Tibial artery (tissue), 4 donors: ENCODE measurements at regions not wholly inside any gene's neighbourhood (a gene's known extent, or its start where the extent isn't known, plus 50 kb on each side); places are given as distances from the start of the nearest gene placed in this dataset.
"Not testable (repeated sequence)": the region's sequence is repeated elsewhere in the genome, so short reads cannot be mapped to it uniquely, and the experiment has no call there.

ENCODE experiments used
- DNase-seq, 2 donors: peaks; one replicate each; pipeline ENCODE4 v3.0.0-alpha.2; 2019
- H3K27ac ChIP-seq, 2 donors: fragments of 200-600 bp; sonication (generic) in 1 of 2; 1 replicate in 1 of 2; 2 replicates in 1 of 2; pipeline ENCODE4 v1.5.1; 2018 to 2019; ENCODE audit warnings: mild to moderate bottlenecking in 1 of 2
- H3K27me3 ChIP-seq, 2 donors: fragments of 200-600 bp; sonication (generic) in 1 of 2; one replicate each; pipeline versions ENCODE4 v1.5.1 to v1.6.0; 2016 to 2019
- H3K36me3 ChIP-seq, 3 donors: fragments of 200-600 bp; sonication (generic) in 2 of 3; one replicate each; pipeline ENCODE4 v1.5.1; 2016 to 2019; ENCODE audit warnings: mild to moderate bottlenecking in 2 of 3
- H3K4me1 ChIP-seq, 4 donors: fragments of 200-600 bp; sonication (generic) in 2 of 4; 1 replicate in 3 of 4; 2 replicates in 1 of 4; pipeline ENCODE4 v1.5.1; 2016 to 2019
- H3K4me3 ChIP-seq, 2 donors: fragments of 200-600 bp; sonication (generic) in 1 of 2; 1 replicate in 1 of 2; 2 replicates in 1 of 2; pipeline ENCODE4 v1.5.1; 2018 to 2019; ENCODE audit warnings: mild to moderate bottlenecking in 2 of 2
- H3K9me3 ChIP-seq, 3 donors: fragments of 200-600 bp; sonication (generic) in 1 of 3; one replicate each; pipeline ENCODE4 v1.5.1; 2016 to 2019
- intact Hi-C: fragments of 100-400 bp; cut with DNase I; formaldehyde crosslinking; loops from one replicate; pipeline ENCODE4 v1.15.0; 2023; ENCODE audit warnings: low total_unique reads

DNA sequence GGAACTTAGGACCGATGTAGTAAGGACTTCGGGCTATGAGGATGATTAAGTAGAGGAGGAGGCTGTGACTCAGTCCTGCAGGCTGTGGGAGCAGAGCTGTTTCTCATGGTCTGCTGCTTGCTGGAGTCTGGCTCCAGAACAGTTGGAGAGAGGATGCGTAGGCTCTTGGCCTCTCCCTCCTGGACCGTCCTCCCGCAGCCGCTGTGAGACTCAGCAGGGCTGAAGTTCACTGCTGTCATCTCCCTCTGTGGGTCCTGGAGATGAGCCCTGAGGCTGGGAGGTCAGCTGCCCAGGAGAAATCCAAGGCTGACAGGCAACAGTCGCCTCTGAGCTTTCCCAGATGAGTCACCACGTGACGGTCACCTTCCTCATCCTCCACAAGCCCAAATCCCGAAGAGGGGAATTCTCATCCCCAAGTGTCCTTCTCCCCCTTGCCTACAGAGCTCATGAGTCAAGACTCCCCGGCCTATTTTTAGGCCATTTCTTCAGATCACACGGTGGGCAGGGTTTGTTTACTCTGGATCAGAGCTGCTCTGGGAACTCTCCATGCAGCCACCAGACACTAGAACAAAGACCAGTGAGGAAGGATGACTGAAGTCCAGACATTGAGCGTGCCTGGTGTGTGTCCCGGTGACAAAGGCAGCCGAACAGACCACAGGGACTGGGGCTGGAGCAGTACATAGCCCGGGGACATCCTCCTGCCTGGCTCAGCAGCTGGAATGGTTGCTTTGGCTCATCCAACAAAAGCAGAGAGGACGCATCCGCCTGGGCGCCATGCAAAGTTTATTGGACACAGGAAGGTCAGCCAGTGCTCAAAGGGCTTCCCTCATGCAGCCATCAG is 137.3 kb upstream of the ZNF469 start:
- H3K27me3 ChIP-seq, H3K9me3 ChIP-seq, H3K36me3 ChIP-seq, H3K4me3 ChIP-seq, intact Hi-C loops: not testable (repeated sequence)
- H3K4me1 ChIP-seq = peaks cover 0 to 35% (median 29%) of the 10 kb centered on the region in 4 donors
- DNase-seq = peak; percentile 88 to 92
- peak overlapping the region; percentile 71 to 76 for H3K27ac ChIP-seq

DNA sequence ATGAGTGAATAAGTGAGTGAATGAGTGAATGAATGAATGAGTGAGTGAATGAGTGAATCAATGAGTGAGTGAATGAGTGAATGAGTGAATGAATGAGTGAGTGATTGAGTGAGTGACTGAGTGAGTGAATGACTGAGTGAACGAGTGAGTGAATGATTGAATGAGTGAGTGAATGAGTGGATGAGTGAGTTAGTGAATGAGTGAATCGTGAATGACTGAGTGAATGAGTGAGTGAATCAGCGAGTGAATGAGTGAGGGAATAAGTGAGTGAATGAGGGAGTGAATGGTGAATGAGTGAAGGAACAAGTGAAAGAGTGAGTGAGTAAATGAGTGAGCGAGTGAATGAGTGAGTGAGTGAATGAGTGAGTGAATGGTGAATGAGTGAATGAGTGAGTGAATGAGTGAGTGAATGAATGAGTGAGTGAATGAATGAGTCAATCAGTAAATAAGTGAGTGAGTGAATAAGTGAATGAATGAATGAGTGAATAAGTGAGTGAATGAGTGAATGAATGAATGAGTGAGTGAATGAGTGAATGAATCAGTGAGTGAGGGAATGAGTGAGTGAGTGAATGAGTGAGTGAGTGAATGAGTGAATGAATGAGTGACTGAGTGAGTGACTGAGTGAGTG is 135.7 kb upstream of the ZNF469 start:
- H3K9me3 ChIP-seq, H3K36me3 ChIP-seq, DNase-seq, H3K27me3 ChIP-seq, H3K27ac ChIP-seq, H3K4me3 ChIP-seq, intact Hi-C loops: not testable (repeated sequence)
- H3K4me1 ChIP-seq = peaks cover 0 to 33% (median 25%) of the 10 kb centered on the region in 4 donors

DNA sequence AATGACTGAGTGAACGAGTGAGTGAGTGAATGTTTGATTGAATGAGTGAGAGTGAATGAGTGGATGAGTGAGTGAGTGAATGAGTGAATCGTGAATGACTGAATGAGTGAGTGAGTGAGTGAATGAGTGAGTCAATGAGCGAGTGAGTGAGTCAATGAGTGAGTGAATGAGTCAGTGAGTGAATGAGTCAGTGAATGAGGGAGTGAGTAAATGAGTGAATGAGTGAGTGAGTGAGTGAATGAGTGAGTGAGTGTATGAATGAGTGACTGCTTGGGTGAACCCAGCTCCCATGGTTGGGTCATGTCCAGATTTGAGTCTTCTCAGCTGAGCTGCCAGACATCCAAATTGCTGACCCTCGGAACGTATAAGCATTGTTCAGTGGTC is 135.2 kb upstream of the ZNF469 start:
- DNase-seq, H3K36me3 ChIP-seq, H3K4me3 ChIP-seq, H3K27me3 ChIP-seq, intact Hi-C loops, H3K9me3 ChIP-seq, H3K27ac ChIP-seq: not testable (repeated sequence)
- H3K4me1 ChIP-seq = peaks cover 0 to 28% (median 20%) of the 10 kb centered on the region in 4 donors

DNA sequence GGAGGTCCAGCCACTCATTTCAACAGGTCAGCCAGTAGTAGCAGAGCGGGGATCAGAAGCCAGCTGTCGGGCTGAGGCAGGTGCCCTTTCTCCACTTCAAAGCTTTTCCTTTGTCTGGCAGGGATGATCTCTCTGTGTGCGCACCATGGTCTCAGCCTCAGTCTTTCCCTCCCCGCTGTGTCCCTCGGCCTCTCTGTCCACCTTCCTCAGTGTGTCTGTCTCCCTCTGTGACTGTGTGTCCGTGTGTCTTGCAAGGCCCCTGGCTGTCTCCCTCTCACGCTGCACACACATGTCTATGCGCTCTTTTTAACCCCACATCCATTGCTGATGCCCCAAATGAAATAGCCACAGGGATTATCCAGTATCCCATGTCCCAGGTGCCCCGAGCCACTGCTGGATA is 134.0 kb upstream of the ZNF469 start:
- H3K9me3 ChIP-seq, H3K27me3 ChIP-seq, intact Hi-C loops, H3K36me3 ChIP-seq, H3K27ac ChIP-seq, DNase-seq, H3K4me3 ChIP-seq: not testable (repeated sequence)
- peaks cover 0 to 19% (median 12%) of the 10 kb centered on the region in 4 donors for H3K4me1 ChIP-seq

DNA sequence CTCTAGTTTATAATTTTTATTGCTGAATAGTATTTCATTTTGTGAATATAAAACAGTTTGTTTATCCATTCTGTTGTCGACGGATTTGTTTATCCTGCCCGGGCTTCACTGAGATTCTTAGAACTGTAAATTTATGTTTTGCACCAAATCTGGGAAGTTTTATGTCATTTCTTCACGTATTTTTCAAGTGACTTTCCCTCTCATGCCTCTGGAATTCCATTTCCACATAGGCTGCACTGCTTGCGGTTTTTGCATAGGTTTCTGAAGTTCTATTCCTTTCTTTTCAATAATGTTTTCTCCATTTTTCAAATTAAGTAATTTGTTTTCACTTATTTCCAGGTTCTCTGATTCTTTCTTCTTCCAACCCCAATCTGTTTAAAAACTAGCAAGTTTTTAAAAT is 132.4 kb upstream of the ZNF469 start:
- DNase-seq, H3K27ac ChIP-seq, H3K36me3 ChIP-seq, H3K27me3 ChIP-seq, H3K4me3 ChIP-seq, intact Hi-C loops: not testable (repeated sequence)
- Histone ChIP-seq H3K9me3 (peaks cover 0 to 10% (median 0%) of the 10 kb centered on the region in 3 donors), H3K4me1 (peaks cover 0 to 11% (median 6%) of the 10 kb centered on the region in 4 donors)

DNA sequence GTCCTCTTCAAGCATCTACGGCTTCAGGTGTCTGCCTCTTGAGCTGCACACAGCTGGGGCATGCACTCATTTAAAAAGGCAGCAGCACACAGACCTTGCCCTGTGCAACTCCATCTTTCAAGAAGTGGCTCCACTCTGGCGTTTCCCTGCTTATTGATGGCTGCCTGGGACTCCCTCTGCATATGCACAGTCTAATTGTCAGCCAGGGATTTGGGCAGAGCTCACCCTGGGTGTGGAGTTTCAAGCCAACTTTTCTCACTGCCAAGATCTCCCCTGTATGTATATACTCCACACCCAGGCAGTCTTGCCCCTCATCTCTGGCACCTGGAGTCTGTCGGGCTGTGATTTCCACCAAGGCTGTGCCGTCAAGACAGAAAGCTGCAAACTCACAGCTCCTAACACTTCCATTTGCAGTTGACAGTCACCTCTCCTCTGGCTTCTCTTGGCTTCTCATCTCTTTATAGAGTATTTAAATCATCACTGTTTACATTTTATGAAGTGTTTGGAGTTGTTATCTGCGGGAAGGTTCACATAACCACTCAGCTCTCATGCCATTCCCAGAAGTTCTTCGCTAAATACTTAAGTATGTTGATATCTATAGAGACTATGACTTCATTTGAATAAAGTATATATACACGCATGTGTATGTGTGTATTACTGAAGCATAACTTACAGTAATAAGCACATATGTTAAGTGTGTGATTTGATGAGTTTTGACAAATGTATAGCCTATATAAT is 130.5 kb upstream of the ZNF469 start:
- H3K27me3 ChIP-seq, DNase-seq, H3K27ac ChIP-seq, H3K4me3 ChIP-seq, intact Hi-C loops, H3K4me1 ChIP-seq, H3K36me3 ChIP-seq: not testable (repeated sequence)
- peaks cover 0 to 16% (median 0%) of the 10 kb centered on the region in 3 donors for H3K9me3 ChIP-seq

DNA sequence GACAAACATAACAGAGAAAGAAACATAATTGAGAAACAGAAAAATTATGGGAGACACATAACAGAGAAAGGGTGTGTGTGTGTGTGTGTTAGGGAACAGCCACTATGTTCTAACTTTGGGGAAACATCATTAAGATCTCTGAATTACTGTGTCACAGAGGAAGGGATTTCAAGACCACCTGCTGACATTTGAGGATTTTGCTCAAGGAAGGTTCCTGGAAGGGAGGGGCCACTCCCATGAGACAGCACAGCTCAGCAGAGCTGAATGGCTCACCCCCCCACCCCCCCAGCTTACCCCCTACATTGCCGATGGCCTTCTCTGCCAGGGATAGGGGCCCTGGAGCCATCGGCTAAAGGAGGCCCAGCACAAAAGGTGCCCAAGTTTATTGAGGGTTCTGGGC is 124.6 kb upstream of the ZNF469 start:
- H3K27me3 ChIP-seq, DNase-seq, H3K27ac ChIP-seq, intact Hi-C loops, H3K4me3 ChIP-seq, H3K36me3 ChIP-seq: not testable (repeated sequence)
- H3K4me1 ChIP-seq = peaks cover 0 to 13% (median 5%) of the 10 kb centered on the region in 4 donors
- peaks cover 0 to 16% (median 0%) of the 10 kb centered on the region in 3 donors for H3K9me3 ChIP-seq

DNA sequence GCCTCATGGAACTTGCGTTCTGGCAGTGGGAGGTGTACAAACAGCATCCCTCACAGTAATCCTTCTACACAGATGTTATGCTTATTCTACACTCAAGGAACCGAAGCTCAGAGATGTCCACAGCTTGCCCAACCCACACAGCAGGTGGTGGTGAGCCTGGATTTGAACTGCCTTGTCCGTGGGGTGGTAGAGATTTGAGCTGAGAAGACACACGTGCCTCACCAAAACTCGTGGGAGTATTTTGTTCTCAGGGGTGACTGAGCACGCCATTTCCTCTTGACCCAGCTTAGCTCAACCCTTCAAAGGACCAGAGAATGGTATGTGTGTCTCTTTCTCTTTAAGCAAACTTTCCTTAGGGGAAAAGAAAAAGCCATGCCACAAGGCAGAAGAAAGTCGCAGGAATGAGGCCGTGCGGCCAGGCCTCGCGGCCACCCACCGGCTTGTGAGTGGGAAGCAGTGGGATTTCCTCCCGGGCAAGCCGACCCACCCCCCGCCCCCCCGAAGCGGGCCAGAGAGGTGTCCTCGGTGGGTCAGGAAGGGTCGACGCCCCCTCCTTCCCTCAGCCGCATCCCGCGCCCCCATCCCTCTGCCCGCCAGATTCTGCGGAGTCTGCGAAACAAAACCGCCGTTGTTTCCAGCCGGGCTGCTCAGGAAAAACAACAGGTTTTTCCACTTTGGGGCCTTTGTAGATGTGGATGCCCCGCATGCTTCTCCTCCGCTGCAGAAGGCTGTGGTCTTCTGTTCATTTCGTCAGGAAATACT is 123.8 kb upstream of the ZNF469 start:
- Histone ChIP-seq H3K9me3 (peaks cover 0 to 16% (median 0%) of the 10 kb centered on the region in 3 donors), H3K4me1 (peaks cover 0 to 17% (median 7%) of the 10 kb centered on the region in 4 donors)
- intact Hi-C loops, H3K4me3 ChIP-seq, H3K27ac ChIP-seq, H3K27me3 ChIP-seq, H3K36me3 ChIP-seq: not testable (repeated sequence)
- peak in 1 of 2 donors; percentile 34 for DNase-seq

DNA sequence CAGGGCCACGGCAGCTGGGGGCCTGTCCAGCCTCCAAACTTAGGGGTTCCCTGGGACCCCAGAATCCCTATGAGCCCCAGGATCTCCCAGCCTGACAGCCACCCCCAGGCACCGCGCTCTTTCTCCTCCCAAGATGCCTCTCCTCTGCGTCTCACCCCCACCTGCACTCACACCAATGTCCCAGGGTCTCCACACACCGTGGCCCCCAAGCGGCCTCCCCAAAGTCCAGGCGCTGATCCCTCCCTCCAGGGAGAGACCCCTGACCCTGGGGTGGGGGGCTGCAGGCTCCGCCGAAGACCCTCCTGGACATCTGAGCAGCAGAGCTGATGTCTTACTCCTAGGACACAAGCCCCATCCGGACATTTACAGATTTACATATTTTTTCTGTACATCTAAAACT is 123.2 kb upstream of the ZNF469 start:
- intact Hi-C loops, H3K4me3 ChIP-seq, H3K36me3 ChIP-seq, H3K27me3 ChIP-seq, H3K27ac ChIP-seq: not testable (repeated sequence)
- peaks cover 0 to 13% (median 0%) of the 10 kb centered on the region in 3 donors for H3K9me3 ChIP-seq
- DNase-seq = peak in 1 of 2 donors; percentile 52
- peaks cover 0 to 20% (median 9%) of the 10 kb centered on the region in 4 donors for H3K4me1 ChIP-seq

DNA sequence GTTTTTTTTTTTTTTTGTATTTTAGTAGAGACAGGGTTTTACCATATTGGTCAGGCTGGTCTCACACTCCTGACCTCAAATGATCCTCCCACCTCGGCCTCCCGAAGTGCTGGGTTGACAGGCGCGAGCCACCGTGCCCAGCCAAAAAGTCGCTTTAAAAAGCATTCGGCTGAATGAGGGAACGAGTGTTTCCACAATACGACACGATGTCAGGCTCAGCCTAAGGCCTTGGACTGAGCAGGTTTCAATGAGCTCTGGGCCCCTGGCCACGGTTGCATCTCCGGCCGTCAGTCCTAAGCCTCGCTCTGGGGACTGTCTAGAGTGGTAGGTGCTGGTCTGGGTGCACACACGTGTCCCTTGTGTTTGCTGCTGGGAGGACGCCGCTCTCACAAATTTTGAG is 122.6 kb upstream of the ZNF469 start:
- H3K9me3 ChIP-seq, H3K36me3 ChIP-seq, intact Hi-C loops, H3K4me3 ChIP-seq, H3K27ac ChIP-seq, H3K27me3 ChIP-seq: not testable (repeated sequence)
- peaks cover 0 to 24% (median 14%) of the 10 kb centered on the region in 4 donors for H3K4me1 ChIP-seq
- peak in 1 of 2 donors; percentile 47 for DNase-seq

DNA sequence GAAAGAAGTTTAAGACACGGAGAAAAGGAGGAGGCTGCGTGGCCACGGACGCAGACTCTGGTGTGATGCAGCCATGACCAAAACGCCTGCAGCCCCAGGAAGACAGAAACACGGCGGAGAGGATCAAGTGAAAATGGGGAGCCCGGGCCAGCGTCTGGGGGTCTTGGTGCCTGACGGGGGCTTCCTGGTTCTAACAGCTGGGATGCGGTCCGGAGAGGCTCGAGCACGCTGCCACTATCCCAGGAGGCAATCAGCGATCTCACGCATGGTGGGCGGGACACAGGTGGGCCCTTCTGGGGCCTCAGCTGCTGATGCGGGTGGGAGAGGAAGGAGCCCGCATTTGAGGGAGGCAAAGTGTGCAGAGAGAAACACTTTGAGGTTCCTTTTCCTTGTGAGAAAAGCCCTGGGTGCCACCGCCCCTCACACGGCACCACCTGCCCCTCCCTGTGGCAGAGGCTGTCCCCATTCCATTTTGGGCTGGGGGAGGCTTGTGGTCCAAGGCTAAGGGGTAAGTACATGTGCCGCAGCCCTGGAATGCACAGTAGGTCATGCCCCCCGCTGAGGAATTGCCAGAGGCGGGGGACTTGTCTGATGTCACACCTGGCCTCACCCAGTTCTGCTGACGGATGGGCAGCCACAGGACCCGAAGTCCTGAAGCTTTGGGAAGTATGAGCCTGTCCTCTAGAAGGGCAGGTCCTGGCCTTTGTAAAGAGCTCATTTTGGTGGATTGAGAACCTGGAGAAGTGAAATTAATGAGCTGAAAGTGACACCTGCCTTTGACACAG is 121.7 kb upstream of the ZNF469 start:
- H3K9me3 ChIP-seq, H3K27me3 ChIP-seq, H3K27ac ChIP-seq, H3K36me3 ChIP-seq, intact Hi-C loops, H3K4me3 ChIP-seq: not testable (repeated sequence)
- peaks cover 0 to 33% (median 21%) of the 10 kb centered on the region in 4 donors for H3K4me1 ChIP-seq
- DNase-seq = peak in 1 of 2 donors; percentile 59

DNA sequence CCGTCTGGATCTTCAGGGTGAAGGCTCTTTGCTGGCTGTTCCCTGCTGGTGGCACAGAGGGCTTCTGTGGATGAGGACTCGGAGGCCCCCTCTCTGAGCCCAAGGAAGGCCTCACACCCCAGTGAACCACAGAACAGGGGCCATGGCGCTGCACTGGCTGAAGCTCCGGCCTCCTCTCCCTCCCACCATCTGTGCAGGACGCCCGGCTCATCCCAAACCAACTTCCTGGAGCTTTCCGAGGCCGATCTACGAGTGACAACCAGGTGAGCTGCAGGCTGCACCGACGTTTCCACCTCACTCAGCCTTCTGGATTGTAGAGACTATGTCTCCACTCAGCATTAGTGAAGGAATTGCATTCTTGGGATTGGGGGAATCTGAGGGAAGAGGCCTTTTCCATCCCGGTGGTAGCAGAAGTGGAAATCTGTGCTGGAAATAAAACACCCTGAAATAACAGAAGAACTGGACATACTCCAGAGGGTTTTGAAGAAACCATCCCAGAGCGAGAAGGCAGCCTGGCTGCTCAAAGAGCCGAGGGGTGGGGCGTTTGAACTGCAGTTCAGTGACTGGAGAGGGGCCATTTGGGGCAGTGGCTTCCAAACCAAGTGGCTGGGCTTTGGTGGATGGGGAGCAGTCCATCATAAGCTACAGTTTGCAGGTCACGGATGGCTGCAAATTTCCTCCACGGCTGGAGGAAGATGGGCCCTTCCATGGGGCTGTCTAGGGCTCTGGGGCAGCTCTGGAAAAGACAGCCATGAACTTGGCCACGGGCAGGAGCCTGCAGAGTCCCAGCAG is 120.7 kb upstream of the ZNF469 start:
- H3K4me3 ChIP-seq, H3K27me3 ChIP-seq, intact Hi-C loops, H3K36me3 ChIP-seq, H3K9me3 ChIP-seq: not testable (repeated sequence)
- peak; percentile 52 to 74 for DNase-seq
- peak overlapping the region in 1 of 2 donors; percentile 25 for H3K27ac ChIP-seq
- peaks cover 0 to 37% (median 24%) of the 10 kb centered on the region in 4 donors for H3K4me1 ChIP-seq
